H9 (cell line): ENCODE measurements at regions not wholly inside any gene's neighbourhood (a gene's known extent, or its start where the extent isn't known, plus 50 kb on each side); places are given as distances from the start of the nearest gene placed in this dataset.

Experiments used
- DNase-seq: peaks from one replicate; pipeline ENCODE4 v3.0.0-alpha.2; 2017
- H2AFZ ChIP-seq: one replicate; pipeline ENCODE4 v1.6.1; 2013; ENCODE audit warnings: mild to moderate bottlenecking, low read length, control low read depth, moderate library complexity
- H2AK5ac ChIP-seq: 2 replicates; pipeline ENCODE4 v1.6.1; 2013; ENCODE audit warnings: low read length, control low read depth, mixed read lengths; ENCODE audit not compliant: insufficient read length
- H2BK120ac ChIP-seq: one replicate; pipeline ENCODE4 v1.6.1; 2013; ENCODE audit warnings: low read depth, mild to moderate bottlenecking, low read length, control low read depth, inconsistent platforms; ENCODE audit not compliant: poor library complexity, severe bottlenecking
- H2BK12ac ChIP-seq: 2 replicates; pipeline ENCODE4 v1.6.1; 2013; ENCODE audit warnings: low read length, control low read depth, mixed read lengths, low read depth; ENCODE audit not compliant: insufficient read length
- H2BK15ac ChIP-seq: 2 replicates; pipeline ENCODE4 v1.6.1; 2013; ENCODE audit warnings: low read depth, low read length, control low read depth
- H2BK20ac ChIP-seq: one replicate; pipeline ENCODE4 v1.6.1; 2013; ENCODE audit warnings: low read depth, mild to moderate bottlenecking, low read length, control low read depth, inconsistent platforms; ENCODE audit not compliant: poor library complexity, severe bottlenecking
- H2BK5ac ChIP-seq: 2 replicates; pipeline ENCODE4 v1.6.1; 2013; ENCODE audit warnings: low read length, control low read depth, mixed read lengths; ENCODE audit not compliant: insufficient read length
- H3K14ac ChIP-seq: 2 replicates; pipeline ENCODE4 v1.6.1; 2013; ENCODE audit warnings: low read length, control low read depth; ENCODE audit not compliant: insufficient read depth
- H3K18ac ChIP-seq: 2 replicates; pipeline ENCODE4 v1.6.1; 2013; ENCODE audit warnings: low read depth, mild to moderate bottlenecking, mixed read lengths, low read length, control low read depth; ENCODE audit not compliant: insufficient read length
- H3K23ac ChIP-seq: 2 replicates; pipeline ENCODE4 v1.6.1; 2013; ENCODE audit warnings: low read length, control low read depth, mixed read lengths, low read depth; ENCODE audit not compliant: insufficient read length
- H3K23me2 ChIP-seq: 2 replicates; pipeline ENCODE4 v1.6.1; 2013; ENCODE audit warnings: low read depth, mild to moderate bottlenecking, mixed read lengths, low read length, control low read depth; ENCODE audit not compliant: insufficient read length, poor library complexity, severe bottlenecking
- H3K27ac ChIP-seq: 2 replicates; pipeline ENCODE4 v1.5.1; 2013; ENCODE audit warnings: low read length, control low read depth, mixed read lengths, low read depth; ENCODE audit not compliant: insufficient read length
- H3K27me3 ChIP-seq: 2 replicates; pipeline ENCODE4 v1.6.1; 2013; ENCODE audit warnings: low read length, control low read depth, inconsistent platforms; ENCODE audit not compliant: insufficient read depth
- H3K4ac ChIP-seq: 2 replicates; pipeline ENCODE4 v1.6.1; 2013; ENCODE audit warnings: low read depth, mild to moderate bottlenecking, control low read depth, inconsistent platforms, low read length, moderate library complexity
- H3K4me1 ChIP-seq: 2 replicates; pipeline ENCODE4 v1.6.1; 2013; ENCODE audit warnings: low read length, control low read depth, inconsistent platforms; ENCODE audit not compliant: insufficient read depth
- H3K4me2 ChIP-seq: 2 replicates; pipeline ENCODE4 v1.6.1; 2013; ENCODE audit warnings: low read length, control low read depth, mixed read lengths; ENCODE audit not compliant: insufficient read length, insufficient read depth
- H3K56ac ChIP-seq: 2 replicates; pipeline ENCODE4 v1.6.1; 2013; ENCODE audit warnings: low read depth, mild to moderate bottlenecking, mixed read lengths, low read length, control low read depth; ENCODE audit not compliant: insufficient read length
- H3K79me1 ChIP-seq: 2 replicates; pipeline ENCODE4 v1.6.1; 2013; ENCODE audit warnings: low read depth, mild to moderate bottlenecking, moderate library complexity, low read length, control low read depth, inconsistent platforms; ENCODE audit not compliant: insufficient read depth, poor library complexity, severe bottlenecking
- H3K79me2 ChIP-seq: 2 replicates; pipeline ENCODE4 v1.6.1; 2013; ENCODE audit warnings: low read length, control low read depth, inconsistent platforms; ENCODE audit not compliant: insufficient read depth
- H3K9ac ChIP-seq: 2 replicates; pipeline ENCODE4 v1.6.1; 2013; ENCODE audit warnings: low read length, control low read depth, mixed read lengths; ENCODE audit not compliant: insufficient read length; ENCODE audit errors: extremely low read depth
- H3K9me3 ChIP-seq: one replicate; pipeline ENCODE4 v1.6.1; 2013; ENCODE audit warnings: low read depth, low read length, inconsistent platforms; ENCODE audit not compliant: control insufficient read depth
- H3T11ph ChIP-seq: one replicate; pipeline ENCODE4 v1.6.1; 2013; ENCODE audit warnings: mild to moderate bottlenecking, low read length, control low read depth, inconsistent platforms
- H4K20me1 ChIP-seq: one replicate; pipeline ENCODE4 v1.6.1; 2013; ENCODE audit not compliant: control insufficient read depth, insufficient read length, insufficient read depth
- H4K5ac ChIP-seq: 2 replicates; pipeline ENCODE4 v1.6.1; 2013; ENCODE audit warnings: low read depth, mild to moderate bottlenecking, mixed read lengths, low read length, control low read depth; ENCODE audit not compliant: insufficient read length
- H4K8ac ChIP-seq: replicated peaks from 2 replicates; pipeline ENCODE4 v1.6.1; 2013; ENCODE audit warnings: low read length, control low read depth, mixed read lengths, low read depth; ENCODE audit not compliant: insufficient read length
- H4K91ac ChIP-seq: 2 replicates; pipeline ENCODE4 v1.6.1; 2013; ENCODE audit warnings: low read depth, mild to moderate bottlenecking, moderate library complexity, mixed read lengths, low read length, control low read depth; ENCODE audit not compliant: insufficient read length
- H3K27ac Mint-ChIP-seq, 3 experiments: 2 replicates in 2 of 3; 3 replicates in 1 of 3; pipeline ENCODE4 v1.8.0; 2020 to 2021; ENCODE audit warnings: mixed read lengths in 3 of 3, mild to moderate bottlenecking in 1 of 3, moderate library complexity in 1 of 3
- H3K27me3 Mint-ChIP-seq: 2 replicates; pipeline ENCODE4 v1.8.0; 2021; ENCODE audit warnings: low read depth, mild to moderate bottlenecking, moderate library complexity, mixed read lengths
- H3K36me3 Mint-ChIP-seq, 3 experiments: 2 replicates in 2 of 3; 3 replicates in 1 of 3; pipeline ENCODE4 v1.8.0; 2020 to 2021; ENCODE audit warnings: low read depth in 3 of 3, mixed read lengths in 3 of 3; ENCODE audit not compliant: insufficient read depth in 1 of 3
- H3K4me1 Mint-ChIP-seq, 2 experiments: 2 replicates each; pipeline ENCODE4 v1.8.0; 2020; ENCODE audit warnings: mixed read lengths in 2 of 2
- H3K4me3 Mint-ChIP-seq, 2 experiments: 2 replicates in 1 of 2; 3 replicates in 1 of 2; pipeline ENCODE4 v1.8.0; 2020 to 2021; ENCODE audit warnings: mild to moderate bottlenecking in 2 of 2, mixed read lengths in 2 of 2, moderate library complexity in 1 of 2
- H3K9me3 Mint-ChIP-seq, 2 experiments: 2 replicates in 1 of 2; 3 replicates in 1 of 2; pipeline ENCODE4 v1.8.0; 2020; ENCODE audit warnings: mild to moderate bottlenecking in 2 of 2, mixed read lengths in 2 of 2, moderate library complexity in 1 of 2
- CTCF ChIP-seq: fragments of 200-600 bp; sonication (generic); conservative IDR thresholded peaks from 3 replicates; pipeline ENCODE4 v1.8.0; 2021; ENCODE audit warnings: antibody characterized with exemption, mild to moderate bottlenecking
- WGBS: extraction: QIAGEN DNeasy Blood & Tissue Kit; methylation state at CpG from one replicate; pipeline ENCODE4 v1.1.7; 2013; ENCODE audit warnings: missing lambda C conversion rate, low lambda C conversion rate, mixed read lengths; ENCODE audit not compliant: insufficient read length; ENCODE audit errors: extremely low coverage; 5-methylcytosine and 5-hydroxymethylcytosine counted together

GRCh38 chr3:182201456-182202168 is 489.9 kb downstream of the SOX2 start:
- Histone ChIP-seq H3K23me2 (no peaks in the 10 kb centered on the region), H2BK12ac (no peak overlapping the region), H2AK5ac (no peak overlapping the region), H2BK15ac (no peak overlapping the region), H2BK120ac (no peak overlapping the region), H3K23ac (no peak overlapping the region), H2BK20ac (no peak overlapping the region), H4K91ac (no peak overlapping the region), H2AFZ (no peak overlapping the region), H2BK5ac (no peak overlapping the region), H4K5ac (no peak overlapping the region), H3K4me2 (no peak overlapping the region), H3K18ac (no peak overlapping the region), H3K79me2 (no peaks in the 10 kb centered on the region), H3K27me3 (no peaks in the 10 kb centered on the region), H3T11ph (no peak overlapping the region), H3K4ac (no peak overlapping the region), H4K20me1 (no peaks in the 10 kb centered on the region), H4K8ac (no peak overlapping the region), H3K79me1 (no peaks in the 10 kb centered on the region), H3K56ac (no peak overlapping the region), H3K14ac (no peak overlapping the region), H3K4me1 (no peaks in the 10 kb centered on the region), H3K9ac (no peak overlapping the region), H3K27ac (no peak overlapping the region), H3K9me3 (no peaks in the 10 kb centered on the region)
- Mint-ChIP-seq H3K27me3 (no peaks in the 10 kb centered on the region), H3K9me3 (no peaks in the 10 kb centered on the region; a peak in 1 of 5 replicates), H3K4me3 (no peak overlapping the region), H3K27ac (peak overlapping the region in 2 of 3 experiments; percentile 12 to 70; a peak in 2 of 7 replicates), H3K36me3 (peaks cover 0 to 10% (median 0%) of the 10 kb centered on the region in 3 experiments; a peak in 2 of 7 replicates), H3K4me1 (peaks cover 26 to 29% of the 10 kb centered on the region in 2 experiments)
- no peak for TF ChIP-seq CTCF
- no peak for DNase-seq
- WGBS, result no CpG with 5 or more reads among the region's 11 CpGs
